DND-41 (cell line): ENCODE measurements at regions not wholly inside any gene's neighbourhood (a gene's known extent, or its start where the extent isn't known, plus 50 kb on each side); places are given as distances from the start of the nearest gene placed in this dataset.

ENCODE experiments used
- ATAC-seq: fragments of 200-7000 bp; cut with Tn5 transposase; 3 replicates; pipeline ENCODE4 v1.9.1; 2021; ENCODE audit warnings: low read depth; ENCODE audit not compliant: insufficient read depth
- DNase-seq: peaks from one replicate; pipeline ENCODE4 v3.0.0-alpha.2; 2020
- H2AFZ ChIP-seq: 2 replicates; pipeline ENCODE4 v1.6.0; 2012; ENCODE audit warnings: low read depth, low read length
- H3K27ac ChIP-seq: 2 replicates; pipeline ENCODE4 v1.5.1; 2012; ENCODE audit warnings: low read length, inconsistent platforms
- H3K27me3 ChIP-seq: fragments of 200-600 bp; sonication (generic); 2 replicates; pipeline ENCODE4 v1.6.0; 2012; ENCODE audit warnings: low read length, mild to moderate bottlenecking, inconsistent platforms; ENCODE audit not compliant: insufficient read depth, poor library complexity
- H3K36me3 ChIP-seq: 2 replicates; pipeline ENCODE4 v1.5.1; 2012; ENCODE audit warnings: low read length, inconsistent platforms; ENCODE audit not compliant: insufficient read depth
- H3K4me1 ChIP-seq: 2 replicates; pipeline ENCODE4 v1.5.1; 2012; ENCODE audit warnings: mild to moderate bottlenecking, low read length; ENCODE audit not compliant: insufficient read depth
- H3K4me2 ChIP-seq: 2 replicates; pipeline ENCODE4 v1.6.0; 2012; ENCODE audit warnings: mild to moderate bottlenecking, moderate library complexity, low read length, inconsistent platforms; ENCODE audit not compliant: insufficient read depth
- H3K4me3 ChIP-seq, 2 experiments: fragments of 200-600 bp in 1 of 2; shearing (Covaris generic) in 1 of 2; 2 replicates each; pipeline ENCODE4 v1.5.1; 2012 to 2016; ENCODE audit warnings: inconsistent platforms in 2 of 2, low read length in 2 of 2, mild to moderate bottlenecking in 2 of 2, low read depth in 1 of 2, moderate library complexity in 1 of 2
- H3K79me2 ChIP-seq: 2 replicates; pipeline ENCODE4 v1.6.0; 2012; ENCODE audit warnings: low read length, inconsistent platforms; ENCODE audit not compliant: insufficient read depth
- H3K9ac ChIP-seq: 2 replicates; pipeline ENCODE4 v1.6.0; 2012; ENCODE audit warnings: low read depth, mild to moderate bottlenecking, inconsistent platforms, low read length, moderate library complexity
- H3K9me3 ChIP-seq: 2 replicates; pipeline ENCODE4 v1.5.1; 2012; ENCODE audit warnings: low read length, moderate library complexity, mild to moderate bottlenecking, inconsistent platforms; ENCODE audit not compliant: insufficient read depth, severe bottlenecking
- H4K20me1 ChIP-seq: 2 replicates; pipeline ENCODE4 v1.6.0; 2012; ENCODE audit warnings: low read length; ENCODE audit not compliant: insufficient read depth
- EZH2 ChIP-seq: IDR thresholded peaks from 3 replicates; pipeline ENCODE4 v1.6.1; 2012; ENCODE audit warnings: borderline replicate concordance, low read depth, mild to moderate bottlenecking, moderate library complexity, low read length, inconsistent platforms; ENCODE audit not compliant: severe bottlenecking
- TF ChIP-seq, protein P1 (sequence below): IDR thresholded peaks from 2 replicates; pipeline ENCODE4 v1.5.1; 2012; ENCODE audit warnings: borderline replicate concordance, low read length, moderate library complexity, mild to moderate bottlenecking; ENCODE audit not compliant: poor library complexity, severe bottlenecking; ENCODE audit errors: extremely low read depth

DNA sequence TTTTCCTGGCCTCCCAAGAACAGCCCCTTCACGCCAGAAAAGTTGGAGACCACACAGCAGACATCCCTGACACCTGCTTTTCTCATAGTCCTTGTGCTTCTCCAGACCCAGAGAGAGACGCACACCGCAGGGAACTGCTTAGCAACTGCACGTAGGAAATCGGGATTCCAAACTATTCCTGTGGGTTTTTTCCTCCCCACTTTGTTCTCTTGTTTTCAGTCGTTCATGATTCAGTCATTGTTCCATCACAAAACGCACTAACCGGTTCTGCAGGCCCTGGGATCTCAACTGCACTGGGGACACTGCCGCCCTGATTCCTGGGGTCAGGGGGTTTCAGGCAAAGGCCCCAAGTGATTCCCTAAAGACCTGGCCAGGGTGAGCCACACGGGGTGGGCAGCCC lies 588.0 kb upstream of the KLF4 start:
- Histone ChIP-seq H3K27me3 (no peaks in the 10 kb centered on the region), H3K4me2 (no peak overlapping the region), H3K4me3 (no peak overlapping the region), H3K9ac (no peak overlapping the region), H3K4me1 (no peaks in the 10 kb centered on the region), H3K79me2 (no peaks in the 10 kb centered on the region), H4K20me1 (no peaks in the 10 kb centered on the region), H2AFZ (no peak overlapping the region), H3K36me3 (no peaks in the 10 kb centered on the region), H3K27ac (no peak overlapping the region), H3K9me3 (no peaks in the 10 kb centered on the region)
- TF ChIP-seq, protein P1, sequence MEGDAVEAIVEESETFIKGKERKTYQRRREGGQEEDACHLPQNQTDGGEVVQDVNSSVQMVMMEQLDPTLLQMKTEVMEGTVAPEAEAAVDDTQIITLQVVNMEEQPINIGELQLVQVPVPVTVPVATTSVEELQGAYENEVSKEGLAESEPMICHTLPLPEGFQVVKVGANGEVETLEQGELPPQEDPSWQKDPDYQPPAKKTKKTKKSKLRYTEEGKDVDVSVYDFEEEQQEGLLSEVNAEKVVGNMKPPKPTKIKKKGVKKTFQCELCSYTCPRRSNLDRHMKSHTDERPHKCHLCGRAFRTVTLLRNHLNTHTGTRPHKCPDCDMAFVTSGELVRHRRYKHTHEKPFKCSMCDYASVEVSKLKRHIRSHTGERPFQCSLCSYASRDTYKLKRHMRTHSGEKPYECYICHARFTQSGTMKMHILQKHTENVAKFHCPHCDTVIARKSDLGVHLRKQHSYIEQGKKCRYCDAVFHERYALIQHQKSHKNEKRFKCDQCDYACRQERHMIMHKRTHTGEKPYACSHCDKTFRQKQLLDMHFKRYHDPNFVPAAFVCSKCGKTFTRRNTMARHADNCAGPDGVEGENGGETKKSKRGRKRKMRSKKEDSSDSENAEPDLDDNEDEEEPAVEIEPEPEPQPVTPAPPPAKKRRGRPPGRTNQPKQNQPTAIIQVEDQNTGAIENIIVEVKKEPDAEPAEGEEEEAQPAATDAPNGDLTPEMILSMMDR = no peak
- TF ChIP-seq EZH2 = no peak
- DNase-seq (no peak), ATAC-seq (no peak)

- DNase-seq (no peak), ATAC-seq (no peak)
- Histone ChIP-seq H3K79me2 (no peaks in the 10 kb centered on the region), H3K36me3 (no peaks in the 10 kb centered on the region), H3K4me1 (no peaks in the 10 kb centered on the region), H2AFZ (no peak overlapping the region), H4K20me1 (no peaks in the 10 kb centered on the region), H3K4me3 (no peak overlapping the region), H3K4me2 (no peak overlapping the region), H3K9ac (no peak overlapping the region), H3K27me3 (no peaks in the 10 kb centered on the region), H3K27ac (no peak overlapping the region), H3K9me3 (no peaks in the 10 kb centered on the region)
- TF ChIP-seq, protein P1 = no peak
- TF ChIP-seq EZH2 = no peak
These were observed 585.3 kb upstream of the KLF4 start for GRCh38 chr9:108074900-108075299.

DNA sequence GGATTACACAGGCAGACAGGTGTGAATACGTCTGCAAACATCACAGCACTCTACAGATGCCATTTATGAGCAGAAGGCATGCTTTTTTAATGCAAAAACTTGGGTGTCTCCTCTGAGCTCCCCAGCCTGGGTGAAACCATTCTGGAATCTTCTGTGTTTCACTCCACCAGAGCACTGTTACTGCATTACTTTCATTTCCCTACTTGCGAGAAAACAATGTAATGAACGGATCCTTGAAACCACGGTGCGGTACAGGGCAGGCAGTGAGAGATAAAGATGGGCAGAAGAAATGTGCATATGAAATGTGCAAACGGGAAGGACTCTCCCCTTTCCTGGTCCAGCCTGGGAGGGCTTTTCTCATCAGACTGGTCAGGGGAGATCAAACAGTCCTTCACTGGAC lies 584.3 kb upstream of the KLF4 start:
- no peak overlapping the region for H3K4me3 ChIP-seq
- no peaks in the 10 kb centered on the region for H3K27me3 ChIP-seq
- ATAC-seq (no peak), DNase-seq (no peak)
- H3K4me2 ChIP-seq = no peak overlapping the region
- no peaks in the 10 kb centered on the region for H3K9me3 ChIP-seq
- H3K27ac ChIP-seq = no peak overlapping the region
- no peak overlapping the region for H2AFZ ChIP-seq
- no peaks in the 10 kb centered on the region for H3K36me3 ChIP-seq
- H4K20me1 ChIP-seq = no peaks in the 10 kb centered on the region
- no peak overlapping the region for H3K9ac ChIP-seq
- H3K79me2 ChIP-seq = no peaks in the 10 kb centered on the region
- no peak for TF ChIP-seq EZH2
- TF ChIP-seq, protein P1 = no peak
- H3K4me1 ChIP-seq = no peaks in the 10 kb centered on the region

DNA sequence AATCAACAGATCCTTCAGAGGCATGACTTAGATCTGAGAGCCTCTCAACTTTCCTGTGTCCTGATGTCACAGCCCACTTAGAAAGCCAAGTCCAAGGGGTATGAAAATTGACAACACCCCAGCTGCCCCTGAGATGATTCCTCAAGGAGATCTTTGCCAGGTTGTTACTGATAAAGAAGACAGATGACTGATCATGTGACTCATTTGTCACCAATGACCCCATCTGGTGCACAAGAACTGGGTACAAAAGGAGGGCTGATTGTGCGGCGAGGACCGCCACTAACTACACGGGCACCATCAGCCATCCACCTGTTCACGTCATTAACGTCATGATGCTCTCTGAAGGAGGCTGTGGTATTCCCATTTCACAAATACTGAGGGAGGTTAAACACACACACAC lies 583.2 kb upstream of the KLF4 start:
- no peak overlapping the region for H3K4me3 ChIP-seq
- no peaks in the 10 kb centered on the region for H3K4me1 ChIP-seq
- H3K36me3 ChIP-seq = no peaks in the 10 kb centered on the region
- H3K9me3 ChIP-seq = no peaks in the 10 kb centered on the region
- no peak for ATAC-seq
- H3K4me2 ChIP-seq = no peak overlapping the region
- H2AFZ ChIP-seq = no peak overlapping the region
- H3K79me2 ChIP-seq = no peaks in the 10 kb centered on the region
- TF ChIP-seq, protein P1 = no peak
- no peak for TF ChIP-seq EZH2
- H3K9ac ChIP-seq = no peak overlapping the region
- H3K27me3 ChIP-seq = no peaks in the 10 kb centered on the region
- H4K20me1 ChIP-seq = no peaks in the 10 kb centered on the region
- DNase-seq = no peak
- no peak overlapping the region for H3K27ac ChIP-seq
